GM18508 (cell line): ENCODE measurements at regions not wholly inside any gene's neighbourhood (a gene's known extent, or its start where the extent isn't known, plus 50 kb on each side); places are given as distances from the start of the nearest gene placed in this dataset.

Experiments used
- ATAC-seq: cut with Tn5 transposase; IDR thresholded peaks from one replicate; pipeline ENCODE4 v1.9.1; 2021; ENCODE audit warnings: moderate number of reproducible peaks; ENCODE audit not compliant: insufficient read depth, unreplicated experiment

- no peak for ATAC-seq
Measured at GRCh38 chr17:72205822-72206221, 85.0 kb downstream of the SOX9 start.

- no peak for ATAC-seq
Measured at GRCh38 chr17:72206376-72206775, 85.6 kb downstream of the SOX9 start.

- no peak for ATAC-seq
Measured at GRCh38 chr17:72208832-72209231, 88.0 kb downstream of the SOX9 start.

GRCh38 chr17:72212041-72212440 is 91.2 kb downstream of the SOX9 start:
- no peak for ATAC-seq

- no peak for ATAC-seq
Measured at GRCh38 chr17:72215490-72215889, 94.7 kb downstream of the SOX9 start.

GRCh38 chr17:72215928-72216327 is 95.1 kb downstream of the SOX9 start:
- no peak for ATAC-seq

GRCh38 chr17:72219137-72219823 is 98.5 kb downstream of the SOX9 start:
- ATAC-seq, result no peak

- no peak for ATAC-seq
Measured at GRCh38 chr17:72219824-72220493, 99.1 kb downstream of the SOX9 start.

GRCh38 chr17:72222661-72223380 is 102.0 kb downstream of the SOX9 start:
- no peak for ATAC-seq

GRCh38 chr17:72223866-72224291 is 103.1 kb downstream of the SOX9 start:
- no peak for ATAC-seq

- no peak for ATAC-seq
Measured at GRCh38 chr17:72226322-72226721, 105.5 kb downstream of the SOX9 start.

- no peak for ATAC-seq
Measured at GRCh38 chr17:72233986-72234385, 113.2 kb downstream of the SOX9 start.

GRCh38 chr17:72234985-72235384 is 114.2 kb downstream of the SOX9 start:
- no peak for ATAC-seq

GRCh38 chr17:72236980-72237633 is 116.3 kb downstream of the SOX9 start:
- no peak for ATAC-seq

GRCh38 chr17:72238157-72238673 is 117.4 kb downstream of the SOX9 start:
- ATAC-seq, result no peak

- ATAC-seq, result no peak
Measured at GRCh38 chr17:72239548-72239947, 118.7 kb downstream of the SOX9 start.

GRCh38 chr17:72240333-72240732 is 119.5 kb downstream of the SOX9 start:
- ATAC-seq, result no peak

- no peak for ATAC-seq
Measured at GRCh38 chr17:72244494-72244893, 123.7 kb downstream of the SOX9 start.

- no peak for ATAC-seq
Measured at GRCh38 chr17:72244956-72245355, 124.1 kb downstream of the SOX9 start.

GRCh38 chr17:72249441-72249840 is 128.6 kb downstream of the SOX9 start:
- no peak for ATAC-seq

- ATAC-seq, result no peak
Measured at GRCh38 chr17:72250206-72250605, 129.4 kb downstream of the SOX9 start.
